Body of pancreas (tissue), 4 donors: ENCODE measurements at regions not wholly inside any gene's neighbourhood (a gene's known extent, or its start where the extent isn't known, plus 50 kb on each side); places are given as distances from the start of the nearest gene placed in this dataset.

ENCODE experiments used
- ATAC-seq: fragments of 150-250 bp; one replicate; pipeline ENCODE4 v1.9.1; 2016
- DNase-seq, 4 donors: peaks; one replicate each; pipeline ENCODE4 v3.0.0-alpha.2; 2019
- H3K27ac ChIP-seq, 4 donors: fragments of 200-600 bp; sonication (generic); 1 replicate in 3 of 4; 2 replicates in 1 of 4; pipeline versions ENCODE4 v1.5.1 to v1.6.1; 2016 to 2019; ENCODE audit warnings: mild to moderate bottlenecking in 1 of 4, mixed read lengths in 1 of 4, moderate library complexity in 1 of 4
- H3K27me3 ChIP-seq, 2 donors: fragments of 200-600 bp; sonication (generic); one replicate each; pipeline ENCODE4 v1.6.0; 2016; ENCODE audit warnings: mild to moderate bottlenecking in 1 of 2
- H3K36me3 ChIP-seq, 2 donors: fragments of 200-600 bp; sonication (generic); replicated peaks in 1 of 2; 2 replicates each; pipeline ENCODE4 v1.5.1; 2016; ENCODE audit warnings: low read depth in 2 of 2; ENCODE audit not compliant: insufficient read depth in 1 of 2
- H3K4me1 ChIP-seq: fragments of 200-600 bp; sonication (generic); one replicate; pipeline ENCODE4 v1.6.0; 2016
- H3K4me3 ChIP-seq, 2 donors: fragments of 200-600 bp; sonication (generic); 1 replicate in 1 of 2; 2 replicates in 1 of 2; pipeline ENCODE4 v1.5.1; 2016 to 2019
- H3K9me3 ChIP-seq, 3 donors: fragments of 200-600 bp; sonication (generic); 1 replicate in 2 of 3; 2 replicates in 1 of 3; pipeline ENCODE4 v1.5.1; 2016
- POLR2A ChIP-seq, 3 donors: fragments of 450-650 bp; IDR thresholded peaks; one replicate each; pipeline ENCODE4 v1.6.1; 2016; ENCODE audit warnings: antibody characterized with exemption in 3 of 3, mild to moderate bottlenecking in 2 of 3
- WGBS, 2 donors: methylation state at CpG; one replicate each; pipeline ENCODE4 v1.1.5; 2017; 5-methylcytosine and 5-hydroxymethylcytosine counted together
- intact Hi-C: fragments of 100-400 bp; cut with DNase I; formaldehyde crosslinking; loops from one replicate; pipeline ENCODE4 v1.15.1; 2023
- TF ChIP-seq, protein P1 (sequence below), 7 experiments: fragments of 450-650 bp in 4 of 7; fragments of 200-600 bp in 3 of 7; sonication (generic) in 3 of 7; IDR thresholded peaks; one replicate each; pipeline ENCODE4 v1.5.1; 2016 to 2019; ENCODE audit warnings: antibody characterized with exemption in 7 of 7

GRCh38 chr7:85322252-85322651 is 135.4 kb upstream of the SEMA3D start:
- H3K4me3 ChIP-seq = no peak overlapping the region
- H3K27ac ChIP-seq = no peak overlapping the region
- H3K36me3 ChIP-seq = no peaks in the 10 kb centered on the region
- no peaks in the 10 kb centered on the region for H3K27me3 ChIP-seq
- intact Hi-C loops = no loop called here
- WGBS, 2 donors = 56 to 67% methylated on average over 4 of the region's 4 CpGs
- no peak for TF ChIP-seq POLR2A (IDR thresholded peaks at IDR 0.05)
- TF ChIP-seq, protein P1, sequence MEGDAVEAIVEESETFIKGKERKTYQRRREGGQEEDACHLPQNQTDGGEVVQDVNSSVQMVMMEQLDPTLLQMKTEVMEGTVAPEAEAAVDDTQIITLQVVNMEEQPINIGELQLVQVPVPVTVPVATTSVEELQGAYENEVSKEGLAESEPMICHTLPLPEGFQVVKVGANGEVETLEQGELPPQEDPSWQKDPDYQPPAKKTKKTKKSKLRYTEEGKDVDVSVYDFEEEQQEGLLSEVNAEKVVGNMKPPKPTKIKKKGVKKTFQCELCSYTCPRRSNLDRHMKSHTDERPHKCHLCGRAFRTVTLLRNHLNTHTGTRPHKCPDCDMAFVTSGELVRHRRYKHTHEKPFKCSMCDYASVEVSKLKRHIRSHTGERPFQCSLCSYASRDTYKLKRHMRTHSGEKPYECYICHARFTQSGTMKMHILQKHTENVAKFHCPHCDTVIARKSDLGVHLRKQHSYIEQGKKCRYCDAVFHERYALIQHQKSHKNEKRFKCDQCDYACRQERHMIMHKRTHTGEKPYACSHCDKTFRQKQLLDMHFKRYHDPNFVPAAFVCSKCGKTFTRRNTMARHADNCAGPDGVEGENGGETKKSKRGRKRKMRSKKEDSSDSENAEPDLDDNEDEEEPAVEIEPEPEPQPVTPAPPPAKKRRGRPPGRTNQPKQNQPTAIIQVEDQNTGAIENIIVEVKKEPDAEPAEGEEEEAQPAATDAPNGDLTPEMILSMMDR (IDR thresholded peaks at IDR 0.05) = no peak
- no peaks in the 10 kb centered on the region for H3K9me3 ChIP-seq
- ATAC-seq = no peak
- no peaks in the 10 kb centered on the region for H3K4me1 ChIP-seq
- no peak for DNase-seq

DNA sequence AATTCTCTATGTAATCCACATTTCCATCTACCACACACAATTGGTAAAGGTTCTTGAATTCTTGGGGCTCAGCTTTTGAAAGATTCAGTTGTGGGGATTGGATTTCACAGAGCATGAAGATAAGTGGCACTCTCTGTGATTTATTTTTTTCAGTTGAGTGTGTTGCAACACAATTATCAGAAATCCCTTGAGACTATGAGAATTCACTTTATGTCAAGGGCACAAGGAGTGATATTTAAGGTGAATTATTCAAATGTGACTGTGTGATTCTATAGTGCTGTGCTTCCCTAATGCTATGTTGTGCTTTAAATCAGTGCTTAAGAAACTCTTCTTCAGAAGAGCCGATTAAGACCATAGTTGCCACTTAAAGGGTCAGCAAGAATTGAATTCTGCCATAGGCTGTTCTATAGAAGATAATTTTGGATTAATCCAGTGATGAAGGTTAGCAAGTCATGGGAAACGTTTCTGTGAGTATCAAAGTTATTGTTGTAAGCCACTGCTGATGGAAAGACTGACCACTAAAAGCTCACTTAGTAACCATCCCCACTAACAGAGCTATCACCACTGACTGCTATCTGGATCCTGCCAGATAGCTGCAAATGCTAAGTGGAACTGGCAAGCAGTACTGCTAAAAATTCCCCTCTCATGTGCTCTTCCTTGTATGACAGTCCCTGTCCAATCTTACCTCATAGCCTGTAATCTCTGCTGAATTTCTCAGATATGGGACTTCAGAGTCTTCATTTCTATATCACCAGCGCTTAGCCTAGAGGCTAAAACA is 134.0 kb upstream of the SEMA3D start:
- ATAC-seq (no peak), DNase-seq (no peak)
- Histone ChIP-seq H3K4me1 (no peaks in the 10 kb centered on the region), H3K27ac (no peak overlapping the region), H3K27me3 (no peaks in the 10 kb centered on the region), H3K36me3 (no peaks in the 10 kb centered on the region), H3K4me3 (no peak overlapping the region), H3K9me3 (no peaks in the 10 kb centered on the region)
- WGBS, 2 donors = 31 to 52% methylated on average over 3 of the region's 3 CpGs
- intact Hi-C loops = no loop called here
- TF ChIP-seq, protein P1 (IDR thresholded peaks at IDR 0.05) = no peak
- TF ChIP-seq POLR2A (IDR thresholded peaks at IDR 0.05) = no peak

DNA sequence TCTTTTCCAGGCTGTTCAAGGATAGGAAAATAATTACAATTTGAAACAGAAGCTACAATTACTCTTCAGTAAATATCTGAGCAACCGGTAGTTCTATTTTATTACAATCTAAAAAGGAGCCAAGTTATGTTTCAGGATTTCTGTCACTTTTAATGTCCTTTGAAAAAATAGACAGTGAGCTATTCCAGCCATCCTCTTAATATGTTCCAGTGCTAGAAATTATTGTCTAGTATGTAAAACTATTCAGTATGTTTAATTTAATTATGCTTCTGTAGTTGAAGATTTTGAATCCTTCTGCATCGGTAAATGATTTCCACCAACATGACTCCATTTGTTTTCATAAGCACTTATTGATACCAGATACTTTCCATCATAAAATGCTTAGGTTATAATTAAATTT is 129.6 kb upstream of the SEMA3D start:
- H3K27me3 ChIP-seq = no peaks in the 10 kb centered on the region
- no peak overlapping the region for H3K4me3 ChIP-seq
- TF ChIP-seq, protein P1 (IDR thresholded peaks at IDR 0.05) = no peak
- TF ChIP-seq POLR2A (IDR thresholded peaks at IDR 0.05) = no peak
- 73 to 76% methylated on average over 2 of the region's 2 CpGs for WGBS, 2 donors
- intact Hi-C loops = no loop called here
- H3K9me3 ChIP-seq = no peaks in the 10 kb centered on the region
- H3K36me3 ChIP-seq = no peaks in the 10 kb centered on the region
- ATAC-seq = no peak
- no peak for DNase-seq
- H3K27ac ChIP-seq = no peak overlapping the region
- no peaks in the 10 kb centered on the region for H3K4me1 ChIP-seq

GRCh38 chr7:85310301-85310700 is 123.4 kb upstream of the SEMA3D start:
- intact Hi-C loops = no loop called here
- Histone ChIP-seq H3K27ac (no peak overlapping the region), H3K9me3 (no peaks in the 10 kb centered on the region), H3K4me1 (no peaks in the 10 kb centered on the region), H3K36me3 (no peaks in the 10 kb centered on the region), H3K4me3 (no peak overlapping the region), H3K27me3 (no peaks in the 10 kb centered on the region)
- no peak for TF ChIP-seq POLR2A (IDR thresholded peaks at IDR 0.05)
- TF ChIP-seq, protein P1 (IDR thresholded peaks at IDR 0.05) = no peak
- 77 to 81% methylated on average over 1 of the region's 1 CpG for WGBS, 2 donors
- no peak for ATAC-seq
- no peak for DNase-seq

DNA sequence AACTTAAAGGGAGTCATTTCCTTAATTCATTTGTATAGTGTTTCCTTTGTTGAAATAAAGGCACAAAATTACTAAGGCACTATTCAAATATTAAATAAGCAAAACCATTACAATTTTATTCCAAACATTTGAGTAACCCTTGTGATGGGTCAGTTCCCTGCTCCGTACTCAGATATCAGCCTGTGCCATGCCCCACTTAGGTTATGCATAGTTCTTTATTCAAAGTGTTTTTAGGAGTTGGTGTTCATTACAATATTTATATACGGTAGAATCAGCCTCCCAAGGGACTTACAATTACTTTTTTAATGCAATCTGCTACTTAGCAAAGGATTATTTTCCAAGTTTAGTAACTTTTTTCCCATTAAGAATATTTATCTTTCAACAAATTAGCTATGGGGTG is 119.3 kb upstream of the SEMA3D start:
- Histone ChIP-seq H3K36me3 (no peaks in the 10 kb centered on the region), H3K4me3 (no peak overlapping the region), H3K9me3 (no peaks in the 10 kb centered on the region), H3K4me1 (no peaks in the 10 kb centered on the region), H3K27me3 (no peaks in the 10 kb centered on the region), H3K27ac (no peak overlapping the region)
- 47 to 55% methylated on average over 2 of the region's 2 CpGs for WGBS, 2 donors
- no peak for ATAC-seq
- DNase-seq = no peak
- TF ChIP-seq POLR2A (IDR thresholded peaks at IDR 0.05) = no peak
- TF ChIP-seq, protein P1 (IDR thresholded peaks at IDR 0.05) = no peak
- intact Hi-C loops = no loop called here
